Activated CD8-positive, alpha-beta memory T cell treated with anti-CD3 and anti-CD28 coated beads, Interleukin-2, amount 50 U/mL, for 24 hours (primary cell): ENCODE measurements at regions not wholly inside any gene's neighbourhood (a gene's known extent, or its start where the extent isn't known, plus 50 kb on each side); places are given as distances from the start of the nearest gene placed in this dataset.
"Not testable (repeated sequence)": the region's sequence is repeated elsewhere in the genome, so short reads cannot be mapped to it uniquely, and the experiment has no call there.

Source experiments
- DNase-seq: peaks from one replicate; pipeline ENCODE4 v3.0.0-alpha.2; 2020; ENCODE audit errors: extremely low read depth

DNA sequence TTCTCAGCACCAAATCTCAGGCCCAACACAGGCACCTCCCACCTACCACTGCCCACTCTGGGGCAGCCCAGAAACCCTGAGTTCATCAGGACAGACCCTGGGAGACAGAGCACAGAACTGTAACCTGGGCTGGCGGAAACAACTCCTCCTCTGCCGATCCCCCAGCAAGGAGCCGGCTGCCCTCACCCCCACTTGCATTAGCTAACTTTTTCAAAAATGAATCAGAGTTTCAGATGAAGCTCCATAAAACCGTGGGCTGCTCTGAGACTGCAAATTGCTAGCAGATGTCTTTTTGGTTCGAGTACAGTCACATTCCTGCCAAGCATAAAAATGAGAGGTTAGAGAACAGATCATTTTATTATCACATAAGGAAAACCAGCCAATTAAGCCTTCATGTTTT lies 93.4 kb upstream of the PARD3 start:
- DNase-seq = no peak

DNA sequence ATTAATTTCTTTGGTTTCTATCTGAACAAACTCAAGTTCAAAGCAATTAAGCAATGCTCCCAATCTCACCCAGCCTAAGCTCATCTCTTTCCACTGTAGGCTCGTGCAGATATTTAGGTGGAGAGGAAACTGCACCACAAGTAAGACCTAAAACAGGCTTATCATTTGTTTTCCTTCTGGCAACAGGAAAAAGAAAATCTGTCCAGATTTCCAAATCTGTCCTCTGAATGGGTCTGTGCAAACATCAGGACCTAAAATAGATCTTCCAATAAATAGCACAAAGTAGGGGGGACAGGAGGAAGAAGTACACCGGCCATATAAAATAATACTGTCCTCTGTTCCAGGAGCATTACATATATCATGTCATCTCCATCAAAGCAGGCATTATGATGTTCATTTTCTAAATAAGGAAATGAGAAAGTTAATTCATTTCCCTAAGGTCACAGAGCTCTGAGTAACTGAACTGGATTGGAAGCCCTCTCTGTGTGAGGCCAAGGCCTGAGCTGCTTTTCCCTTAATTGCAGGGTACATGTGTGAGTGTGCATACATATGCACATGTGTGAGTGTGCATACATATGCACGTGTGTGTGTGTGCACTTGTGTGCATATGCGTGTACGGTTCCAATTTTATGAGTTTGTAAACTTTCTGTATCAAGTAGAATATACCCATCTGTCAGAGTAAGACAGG lies 92.8 kb upstream of the PARD3 start:
- no peak for DNase-seq

DNA sequence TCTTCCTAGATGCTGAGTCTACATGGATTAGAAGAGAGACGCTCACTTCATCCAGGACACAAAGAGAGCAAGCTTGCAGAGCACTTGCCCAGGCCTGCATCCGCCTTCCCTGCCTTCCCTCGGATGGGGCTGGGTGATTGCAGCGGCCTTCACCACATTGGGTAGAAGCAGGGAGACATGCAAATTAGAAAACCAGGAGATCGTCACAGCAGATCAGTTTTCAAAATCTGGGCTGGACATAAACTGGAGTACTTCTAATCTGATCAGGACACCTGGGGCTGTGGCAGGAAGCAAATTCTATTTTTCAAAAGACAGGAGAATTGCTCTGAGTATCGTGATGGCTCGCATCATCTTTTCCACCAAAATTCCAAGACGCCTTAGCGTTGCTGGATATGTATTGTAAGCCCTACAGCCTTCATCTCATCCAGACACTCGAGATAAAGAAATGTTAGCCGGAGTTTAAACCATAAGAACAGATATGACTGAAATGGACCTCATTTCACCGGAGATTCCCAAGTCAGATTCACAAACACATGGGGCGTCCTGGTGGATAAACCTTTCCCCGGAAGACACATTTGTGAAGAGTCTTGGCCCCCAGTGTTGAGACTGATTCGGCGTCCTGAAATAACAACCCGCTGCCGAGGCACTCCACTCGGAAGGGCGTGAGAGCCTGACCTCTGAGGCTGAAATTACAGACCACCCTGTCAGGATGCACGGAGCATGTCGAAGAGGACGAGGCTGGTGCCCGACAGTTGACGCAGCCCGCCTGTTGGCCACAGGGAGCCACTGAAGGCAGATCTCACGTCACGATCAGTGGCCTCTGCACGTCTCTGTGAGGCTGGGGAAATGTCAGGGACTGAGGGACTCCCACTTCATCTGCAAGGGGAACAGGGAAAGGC lies 91.2 kb upstream of the PARD3 start:
- DNase-seq = no peak

DNA sequence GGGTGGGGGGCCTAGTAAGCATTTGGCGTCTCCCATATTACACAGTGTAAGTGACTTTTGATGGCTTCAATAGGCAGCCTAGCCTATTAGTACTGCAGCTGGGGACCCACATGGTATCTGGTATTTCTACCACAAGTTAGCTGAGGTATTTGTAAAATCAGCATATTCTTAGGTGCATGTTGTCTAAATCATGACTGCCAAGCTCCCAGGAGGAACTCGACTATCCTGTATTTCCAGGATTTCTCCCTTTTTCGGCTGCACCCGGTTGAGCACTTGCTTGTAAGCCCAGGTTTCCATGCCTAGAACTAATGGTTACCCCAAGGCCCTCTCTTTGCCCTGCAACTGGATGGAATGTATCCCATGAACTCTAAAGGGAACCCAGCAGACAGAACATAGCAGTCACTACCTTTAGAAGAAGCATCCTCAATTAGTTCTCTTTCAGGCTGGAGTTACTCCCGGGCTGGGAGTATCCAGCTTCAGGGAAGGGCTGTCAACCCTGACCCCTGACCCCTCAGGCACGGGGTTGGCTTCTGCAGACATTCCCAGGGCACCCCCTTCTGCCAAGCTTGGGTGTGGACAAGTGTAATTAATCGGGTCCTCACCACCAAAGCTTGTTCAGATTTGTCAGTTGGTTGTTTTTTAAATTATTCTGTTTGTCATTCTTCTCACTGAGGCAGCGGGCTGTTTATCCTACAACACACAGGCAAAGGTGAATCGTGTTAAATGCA lies 90.3 kb upstream of the PARD3 start:
- DNase-seq = no peak

DNA sequence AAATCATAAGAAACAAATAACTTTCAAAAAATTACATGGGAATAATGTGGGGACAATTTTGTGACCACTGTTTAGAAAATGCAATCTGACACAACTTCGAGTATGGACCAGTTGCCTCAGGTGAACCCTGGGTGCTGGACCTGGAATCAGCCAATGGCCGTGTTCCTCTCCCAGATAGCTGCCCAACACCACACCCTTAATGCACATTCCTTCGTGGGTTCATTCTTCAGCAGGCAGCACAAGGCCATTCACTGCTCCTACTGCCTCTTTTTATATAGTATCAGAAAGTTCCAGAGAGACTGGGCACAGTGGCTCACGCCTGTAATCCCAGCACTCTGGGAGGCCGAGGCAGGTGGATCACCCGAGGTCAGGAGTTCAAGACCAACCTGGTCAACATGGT lies 89.1 kb upstream of the PARD3 start:
- DNase-seq = no peak

DNA sequence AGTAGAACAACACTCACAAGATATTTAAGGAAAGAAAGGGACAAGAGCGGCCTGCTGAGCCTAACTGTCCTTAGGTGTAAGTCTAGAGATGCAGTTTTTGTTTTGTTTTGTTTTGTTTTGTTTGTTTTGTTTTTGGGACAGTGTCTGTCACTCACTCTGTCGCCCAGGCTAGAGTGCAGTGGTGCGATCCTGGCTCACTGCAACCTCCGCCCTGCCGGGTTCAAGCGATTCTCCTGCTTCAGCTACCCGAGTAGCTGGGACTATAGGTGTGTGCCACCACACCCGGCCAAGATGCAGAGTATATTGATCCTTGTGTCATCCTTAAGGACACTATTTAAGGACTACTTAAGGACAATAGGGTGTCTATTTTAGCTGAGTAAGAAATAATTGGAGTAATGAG lies 84.1 kb upstream of the PARD3 start:
- DNase-seq = no peak

DNA sequence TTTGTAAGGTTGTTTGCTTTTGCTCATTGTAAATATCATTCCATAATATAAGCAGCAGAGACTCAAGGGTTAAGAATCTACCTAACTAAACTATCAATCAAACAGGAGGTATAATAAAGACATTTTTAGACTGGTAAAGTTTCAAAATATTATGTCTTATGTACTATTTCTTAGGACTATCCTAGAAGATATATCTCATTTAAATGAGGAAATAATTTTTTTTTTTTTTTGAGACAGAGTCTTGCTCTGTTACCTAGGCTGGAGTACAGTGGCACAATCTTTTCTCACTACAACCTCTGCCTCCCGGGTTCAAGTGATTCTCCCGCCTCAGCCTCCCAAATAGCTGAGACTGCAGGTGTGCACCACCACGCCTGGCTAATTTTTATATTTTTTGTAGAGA lies 80.9 kb upstream of the PARD3 start:
- DNase-seq = no peak

DNA sequence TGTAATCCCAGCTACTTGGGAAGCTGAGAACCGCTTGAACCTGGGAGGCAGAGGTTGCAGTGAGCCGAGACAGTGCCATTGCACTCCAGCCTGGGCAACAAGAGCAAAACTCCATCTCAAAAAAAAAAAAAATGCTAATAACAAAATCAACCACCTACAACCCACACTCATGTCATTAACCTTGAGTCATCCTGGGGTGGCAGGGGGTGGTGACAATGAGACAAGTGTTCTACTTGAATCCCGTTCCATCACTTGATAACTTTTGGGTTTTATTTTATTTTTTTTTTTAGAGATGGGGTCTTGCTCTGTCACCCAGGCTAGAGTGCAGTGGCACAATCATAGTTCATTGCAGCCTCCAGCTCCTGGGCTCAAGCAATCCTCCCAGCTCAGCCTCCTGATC lies 80.0 kb upstream of the PARD3 start:
- not testable (repeated sequence) for DNase-seq

DNA sequence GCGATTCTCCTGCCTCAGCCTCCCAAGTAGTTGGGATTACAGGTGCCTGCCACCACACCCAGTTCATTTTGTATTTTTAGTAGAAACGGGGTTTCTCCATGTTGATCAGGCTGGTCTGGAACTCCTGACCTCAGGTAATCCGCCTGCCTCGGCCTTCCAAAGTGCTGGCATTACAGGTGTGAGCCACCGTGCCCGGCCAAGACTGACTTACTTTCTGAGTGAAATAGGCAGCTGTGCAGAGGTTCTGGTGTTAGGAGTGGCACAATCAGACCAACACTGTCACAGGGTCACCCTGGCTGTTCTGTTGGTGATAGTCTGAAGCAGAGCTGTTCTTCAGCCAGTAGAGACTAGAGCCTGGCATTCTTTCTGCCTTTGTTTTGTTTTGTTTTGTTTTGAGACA lies 77.4 kb upstream of the PARD3 start:
- not testable (repeated sequence) for DNase-seq

DNA sequence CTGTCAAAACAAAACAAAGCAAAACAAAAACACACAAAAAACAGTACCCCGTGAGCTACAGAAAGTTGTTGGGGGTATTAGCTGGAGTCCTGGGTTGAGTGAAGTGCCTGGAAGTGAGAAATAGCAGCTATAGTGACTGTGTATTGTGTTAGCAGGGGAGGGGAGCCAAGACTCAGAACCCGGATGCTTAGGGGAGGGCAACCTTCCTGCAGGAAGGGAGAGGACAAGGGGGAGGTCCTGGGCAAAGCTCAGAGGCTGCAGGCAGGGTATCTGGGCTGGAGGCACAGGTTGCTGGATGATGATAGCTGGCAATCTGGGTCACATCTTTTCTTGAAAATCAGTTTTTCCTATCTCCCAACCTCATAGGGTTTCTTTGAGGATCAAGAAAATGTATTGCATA lies 75.8 kb upstream of the PARD3 start:
- DNase-seq = no peak

DNA sequence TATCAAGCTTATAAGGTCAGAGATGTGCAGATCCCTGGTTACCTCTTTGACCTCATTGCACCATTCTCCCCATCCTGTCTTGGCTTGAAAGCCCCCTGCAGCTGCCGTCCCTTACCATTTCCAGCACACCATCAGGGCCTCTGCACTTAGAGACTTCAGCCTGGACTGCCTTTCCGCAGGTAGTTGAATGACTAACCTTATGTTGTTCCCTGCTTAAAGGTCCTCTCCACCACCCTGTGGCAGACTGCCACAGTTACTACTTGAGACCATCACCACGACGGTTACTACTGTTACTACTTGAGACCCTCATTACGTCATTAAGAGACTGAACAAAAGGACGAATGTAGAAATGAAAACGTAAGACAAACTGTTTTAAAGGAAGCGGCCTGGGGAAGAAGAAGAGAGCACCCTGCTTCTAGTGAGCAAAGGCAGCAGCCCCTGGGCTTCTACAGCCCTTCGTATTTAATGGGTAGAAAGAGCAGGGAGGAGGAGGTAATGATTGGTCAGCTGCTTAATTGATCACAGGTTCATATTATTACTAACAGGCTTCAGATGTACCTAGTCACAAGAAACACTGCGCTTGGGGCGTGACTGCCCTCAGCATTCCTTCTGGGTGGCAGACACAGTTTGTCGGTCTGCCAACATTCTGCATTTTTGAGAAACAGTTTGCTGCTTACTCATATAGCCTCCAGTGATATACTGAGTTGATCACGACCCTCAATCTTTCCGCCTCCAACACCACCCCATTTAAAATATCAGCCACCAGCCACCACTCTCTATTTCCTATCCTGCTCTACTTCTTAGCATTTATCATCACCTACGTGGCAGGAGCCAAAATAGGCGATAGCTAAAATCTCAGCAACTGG lies 74.1 kb upstream of the PARD3 start:
- no peak for DNase-seq

DNA sequence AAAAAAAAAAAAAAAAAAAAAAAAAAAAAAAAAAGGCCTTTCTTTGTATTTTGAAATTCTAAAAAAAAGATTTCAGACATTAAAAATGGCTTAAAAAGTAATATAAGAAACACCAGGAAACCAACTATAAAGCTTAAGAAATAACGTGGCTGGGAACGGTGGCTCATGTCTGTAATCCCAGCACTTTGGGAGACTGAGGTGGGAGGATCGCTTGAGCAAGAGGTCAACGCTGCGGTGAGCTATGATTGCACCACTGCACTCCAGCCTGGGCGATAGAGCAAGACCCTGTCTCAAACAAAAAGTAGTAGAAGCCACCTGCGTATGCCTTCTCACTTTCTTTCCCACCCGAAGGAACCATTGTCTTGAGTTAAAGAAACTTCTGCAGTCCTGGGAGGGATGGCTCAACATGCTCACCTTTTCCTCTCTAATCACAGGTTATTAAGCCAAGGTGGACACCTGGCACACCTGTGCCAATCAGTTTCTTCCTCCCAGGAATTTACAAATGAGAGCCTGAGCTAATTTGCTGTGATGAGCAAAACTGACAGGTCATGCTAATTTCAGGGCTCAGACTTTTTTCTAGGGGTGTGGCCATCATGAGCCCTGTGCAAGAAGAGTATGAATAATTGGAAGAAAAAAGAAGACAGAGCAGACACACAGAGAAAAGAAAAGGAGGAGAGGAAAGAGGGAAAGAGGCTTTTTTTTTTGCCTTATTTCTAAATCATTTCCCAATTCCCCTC lies 72.0 kb upstream of the PARD3 start:
- no peak for DNase-seq

DNA sequence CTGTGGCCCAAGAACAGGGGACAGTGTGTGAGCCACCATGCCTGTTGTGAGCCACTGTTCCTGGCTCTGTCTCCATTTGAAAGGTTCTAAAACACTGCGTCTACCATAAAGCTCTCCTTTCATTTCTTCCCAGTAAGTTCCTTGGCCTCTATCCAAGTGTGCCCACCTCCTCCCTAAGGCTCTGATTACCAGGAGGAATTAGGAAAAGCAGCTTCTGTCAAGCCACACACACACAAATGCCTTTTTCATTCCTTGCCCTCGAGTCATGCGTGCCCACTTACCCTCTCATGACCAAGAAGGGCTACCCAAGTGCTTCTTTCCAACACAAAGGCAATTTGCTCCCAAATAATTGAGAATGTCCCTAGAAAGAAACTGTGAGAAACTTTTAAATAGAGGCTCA lies 70.8 kb upstream of the PARD3 start:
- no peak for DNase-seq

DNA sequence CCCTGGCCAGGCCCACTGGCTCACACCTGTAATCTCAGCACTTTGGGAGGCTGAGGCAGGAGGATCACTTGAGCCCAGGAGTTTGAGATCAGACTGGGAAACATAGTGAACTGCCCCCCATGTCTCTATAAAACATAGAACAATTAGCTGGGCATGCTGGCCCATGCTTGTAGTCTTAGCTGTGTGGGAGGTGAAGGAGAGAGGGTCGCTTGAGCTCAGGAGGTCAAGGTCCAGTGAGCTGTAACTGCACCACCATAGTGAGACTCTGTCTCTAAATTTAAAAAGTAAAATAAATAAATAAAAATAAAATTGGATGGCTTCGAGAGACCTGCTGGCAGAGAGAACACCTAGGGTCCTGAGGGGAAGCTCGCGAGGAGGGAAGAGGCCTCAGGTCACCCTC lies 69.9 kb upstream of the PARD3 start:
- no peak for DNase-seq

DNA sequence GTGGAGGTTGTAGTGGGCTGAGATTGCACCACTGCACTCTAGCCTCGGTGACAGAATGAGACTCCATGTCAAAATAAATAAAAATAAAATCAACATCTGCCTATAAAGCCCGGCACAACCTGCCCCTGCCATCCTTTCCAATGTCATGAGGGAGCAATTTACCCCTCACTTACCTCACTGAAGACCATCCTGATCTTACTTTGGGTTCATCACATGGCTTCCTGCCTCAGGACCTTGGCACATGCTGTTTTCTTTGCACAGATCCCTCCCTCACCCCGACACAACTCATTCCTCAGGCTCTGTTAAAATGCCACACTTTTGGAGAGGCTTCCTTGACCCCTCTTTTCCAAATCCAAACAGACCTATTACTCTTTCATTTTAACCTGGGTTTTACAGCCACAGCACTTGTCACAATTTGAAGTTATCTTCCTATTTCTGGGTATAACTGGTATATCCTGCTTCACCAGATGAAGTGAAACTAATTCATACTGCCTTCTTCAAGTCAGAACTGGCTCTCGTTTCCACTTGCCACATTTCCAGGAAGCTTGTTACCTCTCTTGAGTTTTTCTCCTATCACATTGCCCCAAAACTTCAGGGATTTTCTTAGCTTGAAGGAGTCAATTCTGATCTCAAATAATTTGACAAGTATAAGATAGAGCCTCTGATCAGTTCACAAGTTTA lies 69.3 kb upstream of the PARD3 start:
- DNase-seq = no peak

DNA sequence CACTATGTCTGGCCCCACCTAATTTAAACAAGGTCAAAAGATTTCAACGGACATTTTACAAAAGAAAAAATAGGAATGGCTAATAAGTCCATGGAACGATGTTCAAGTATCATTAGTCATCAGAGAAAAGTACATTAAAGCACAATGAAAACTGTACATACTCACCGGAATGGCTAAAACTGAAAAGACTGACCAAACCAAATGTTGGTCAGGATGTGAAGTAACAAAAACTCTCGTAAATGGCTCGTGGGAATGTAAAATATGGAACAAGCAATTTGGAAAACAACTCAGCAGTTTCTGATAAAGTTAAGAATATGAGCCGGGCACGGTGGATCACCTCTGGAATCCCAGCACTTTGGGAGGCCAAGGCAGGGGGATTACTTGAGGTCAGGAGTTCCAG lies 65.7 kb upstream of the PARD3 start:
- no peak for DNase-seq

DNA sequence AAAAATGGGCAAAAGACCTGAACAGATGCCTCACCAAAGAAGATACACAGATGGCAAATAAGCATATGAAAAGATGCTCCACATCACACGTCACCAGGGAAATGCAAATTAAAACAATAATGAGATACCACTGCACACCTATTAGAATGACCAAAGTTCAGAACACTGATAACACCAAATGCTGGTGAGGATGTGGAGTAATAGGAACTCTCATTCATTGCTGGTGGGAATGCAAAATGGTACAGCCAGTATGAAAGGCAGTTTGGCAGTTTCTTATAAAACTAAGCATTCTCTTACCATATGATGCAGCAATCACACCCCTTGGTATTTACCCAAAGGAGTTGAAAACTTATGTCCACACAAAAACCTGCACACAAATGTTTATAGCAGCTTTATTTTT lies 63.6 kb upstream of the PARD3 start:
- DNase-seq = not testable (repeated sequence)

DNA sequence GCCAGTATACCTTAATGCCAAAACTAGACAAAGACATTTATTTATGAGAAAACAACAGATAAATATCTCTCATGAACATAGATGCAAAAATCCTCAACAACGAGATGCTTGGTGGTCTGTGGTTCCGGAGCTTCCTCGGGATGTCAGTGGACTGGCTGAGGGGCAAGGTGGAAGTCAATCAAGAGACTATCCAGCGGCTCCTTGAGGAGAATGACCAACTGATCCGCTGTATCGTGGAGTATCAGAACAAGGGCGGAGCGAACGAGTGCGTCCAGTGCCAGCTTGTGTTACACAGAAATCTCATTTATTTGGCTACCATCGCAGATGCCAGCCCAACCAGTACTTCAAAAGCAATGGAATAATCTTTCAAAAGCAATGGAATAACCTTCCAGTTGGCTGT lies 60.0 kb upstream of the PARD3 start:
- no peak for DNase-seq

DNA sequence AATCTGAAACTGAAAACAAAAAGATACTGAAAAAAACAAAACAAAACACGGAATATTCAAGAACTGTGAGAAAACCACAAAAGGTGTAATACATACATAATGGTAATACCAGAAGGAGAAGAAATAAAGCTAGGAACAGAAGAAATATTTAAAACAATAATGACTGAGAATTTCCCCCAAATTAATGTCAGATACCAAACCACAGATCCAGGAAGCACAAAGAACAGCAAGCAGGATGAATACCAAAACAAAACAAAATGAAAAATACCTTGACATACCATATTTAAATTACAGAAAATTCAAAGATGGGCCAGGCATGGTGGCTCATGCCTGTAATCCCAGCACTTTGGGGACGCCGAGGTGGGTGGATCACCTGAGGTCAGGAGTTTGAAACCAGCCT lies 57.7 kb upstream of the PARD3 start:
- DNase-seq = no peak

DNA sequence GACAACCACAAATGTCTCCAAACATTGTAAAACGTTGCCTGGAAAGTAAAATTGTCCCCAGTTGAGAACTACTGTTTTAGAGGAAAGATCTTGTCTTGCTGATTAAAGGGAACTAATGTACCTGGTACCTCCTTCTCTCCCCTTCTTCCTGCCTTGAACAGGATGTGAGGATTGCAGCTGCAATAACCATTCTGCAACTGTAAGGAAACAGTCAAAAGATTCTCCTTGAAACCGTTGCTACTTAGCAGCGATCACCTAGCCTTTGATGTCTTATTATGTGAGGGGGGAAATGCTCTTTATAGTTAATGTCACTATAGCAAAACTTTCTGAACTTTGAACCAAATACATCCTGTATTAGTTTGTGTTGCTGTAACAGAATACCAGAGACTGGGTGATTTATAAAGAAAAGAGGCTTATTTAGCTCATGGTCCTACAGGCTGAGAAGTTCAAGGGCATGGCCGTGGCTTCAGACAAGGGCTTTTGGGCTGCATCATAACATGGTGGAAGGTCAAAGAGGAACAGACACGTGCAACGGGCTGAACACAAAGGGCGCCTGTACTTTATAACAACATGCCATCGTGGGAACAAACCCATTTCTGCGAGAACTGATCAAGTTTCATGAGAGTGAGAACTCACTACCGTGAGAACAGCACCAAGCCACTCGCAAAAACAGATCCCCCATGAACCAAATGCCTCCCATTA lies 54.2 kb upstream of the PARD3 start:
- no peak for DNase-seq
